22Rv1 (cell line): ENCODE measurements at regions not wholly inside any gene's neighbourhood (a gene's known extent, or its start where the extent isn't known, plus 50 kb on each side); places are given as distances from the start of the nearest gene placed in this dataset.

Experiments
- H3K27ac ChIP-seq: fragments of 450-650 bp; 2 replicates; pipeline ENCODE4 v1.5.1; 2017
- ZFX ChIP-seq: fragments of 450-650 bp; IDR thresholded peaks from 2 replicates; pipeline ENCODE4 v1.6.1; 2017; ENCODE audit warnings: antibody characterized with exemption, borderline replicate concordance
- TF ChIP-seq, protein P1 (sequence below): fragments of 450-650 bp; IDR thresholded peaks from 2 replicates; pipeline ENCODE4 v1.5.1; 2017; ENCODE audit warnings: mild to moderate bottlenecking

DNA sequence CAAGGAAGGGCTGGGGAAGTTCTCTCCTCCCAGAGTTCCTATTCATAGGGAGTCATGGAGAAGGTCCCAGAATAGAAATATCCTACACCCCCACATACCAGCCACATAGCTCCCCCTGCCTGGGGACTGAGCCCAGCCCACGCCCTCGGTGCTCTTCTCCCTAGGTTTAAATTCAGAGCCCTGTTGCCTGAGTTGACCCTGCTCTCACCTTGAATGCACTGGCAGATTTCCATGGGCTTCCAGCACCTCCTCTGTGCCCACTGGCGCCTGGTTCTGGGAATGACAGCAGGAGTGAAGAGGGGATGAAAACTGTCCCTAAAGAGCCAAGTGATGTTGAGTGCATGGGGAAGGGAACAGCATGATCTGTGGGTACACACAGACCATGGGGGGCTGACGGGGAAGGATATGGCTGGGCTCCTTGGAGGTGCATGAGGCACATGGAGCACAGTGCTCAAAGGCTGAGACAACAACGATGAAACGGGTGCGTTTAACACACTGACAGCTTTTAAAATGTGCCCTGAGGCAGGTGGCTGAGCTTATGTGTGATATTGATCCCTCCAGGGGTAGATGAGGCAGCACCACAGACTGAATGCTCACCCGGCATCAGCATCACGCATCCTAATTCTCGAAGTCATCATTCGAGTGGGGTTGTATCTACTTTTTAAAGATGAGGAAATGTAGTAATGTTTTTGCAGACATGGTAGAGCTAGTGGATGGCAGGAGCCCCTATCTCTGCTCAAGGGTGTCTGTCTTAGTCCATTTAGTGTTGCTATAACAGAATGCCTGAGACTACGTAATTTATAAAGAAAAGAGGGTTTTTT lies 53.7 kb upstream of the IGFBP3 start:
- no peak overlapping the region for H3K27ac ChIP-seq
- TF ChIP-seq, protein P1, sequence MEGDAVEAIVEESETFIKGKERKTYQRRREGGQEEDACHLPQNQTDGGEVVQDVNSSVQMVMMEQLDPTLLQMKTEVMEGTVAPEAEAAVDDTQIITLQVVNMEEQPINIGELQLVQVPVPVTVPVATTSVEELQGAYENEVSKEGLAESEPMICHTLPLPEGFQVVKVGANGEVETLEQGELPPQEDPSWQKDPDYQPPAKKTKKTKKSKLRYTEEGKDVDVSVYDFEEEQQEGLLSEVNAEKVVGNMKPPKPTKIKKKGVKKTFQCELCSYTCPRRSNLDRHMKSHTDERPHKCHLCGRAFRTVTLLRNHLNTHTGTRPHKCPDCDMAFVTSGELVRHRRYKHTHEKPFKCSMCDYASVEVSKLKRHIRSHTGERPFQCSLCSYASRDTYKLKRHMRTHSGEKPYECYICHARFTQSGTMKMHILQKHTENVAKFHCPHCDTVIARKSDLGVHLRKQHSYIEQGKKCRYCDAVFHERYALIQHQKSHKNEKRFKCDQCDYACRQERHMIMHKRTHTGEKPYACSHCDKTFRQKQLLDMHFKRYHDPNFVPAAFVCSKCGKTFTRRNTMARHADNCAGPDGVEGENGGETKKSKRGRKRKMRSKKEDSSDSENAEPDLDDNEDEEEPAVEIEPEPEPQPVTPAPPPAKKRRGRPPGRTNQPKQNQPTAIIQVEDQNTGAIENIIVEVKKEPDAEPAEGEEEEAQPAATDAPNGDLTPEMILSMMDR: no peak
- TF ChIP-seq ZFX: no peak

DNA sequence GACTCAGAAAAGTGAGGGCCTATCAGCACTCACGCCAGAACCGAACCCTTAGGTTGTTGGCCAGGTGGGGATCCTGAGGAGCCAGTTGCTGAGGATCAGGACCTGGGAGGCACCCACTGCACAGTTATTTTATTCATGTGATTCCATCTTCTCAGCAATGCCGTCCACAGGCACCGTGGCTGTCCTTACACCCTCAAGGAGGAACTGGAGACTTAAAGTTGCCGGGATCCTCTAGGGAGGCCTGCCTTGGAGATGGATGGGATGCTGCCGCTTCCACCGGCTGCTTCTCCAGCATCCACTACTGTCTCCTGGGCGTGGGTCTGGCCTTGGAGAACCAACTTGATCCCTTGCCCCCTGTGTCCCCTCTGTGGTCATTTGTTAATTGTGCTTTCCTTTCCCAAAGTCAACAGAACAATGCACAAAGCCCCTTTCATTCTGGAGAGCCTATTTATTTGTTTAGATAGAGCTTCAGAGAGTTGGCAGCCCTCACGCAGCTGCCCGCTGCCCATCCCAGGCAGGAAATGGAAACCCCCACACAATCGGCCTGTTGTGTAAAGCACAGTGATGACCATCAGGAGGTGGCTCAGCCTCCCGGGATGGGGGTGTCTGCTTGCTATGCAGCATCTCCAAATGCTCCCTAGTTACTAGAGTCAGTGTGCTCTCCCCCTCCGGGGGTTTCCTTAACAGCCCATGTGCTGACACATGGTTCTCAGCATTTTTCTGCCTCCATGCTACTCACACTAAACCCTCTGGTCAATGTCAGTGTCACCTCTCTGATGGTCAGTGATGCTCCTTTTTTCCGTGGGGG lies 52.9 kb upstream of the IGFBP3 start:
- no peak for TF ChIP-seq ZFX
- TF ChIP-seq, protein P1: no peak
- no peak overlapping the region for H3K27ac ChIP-seq

DNA sequence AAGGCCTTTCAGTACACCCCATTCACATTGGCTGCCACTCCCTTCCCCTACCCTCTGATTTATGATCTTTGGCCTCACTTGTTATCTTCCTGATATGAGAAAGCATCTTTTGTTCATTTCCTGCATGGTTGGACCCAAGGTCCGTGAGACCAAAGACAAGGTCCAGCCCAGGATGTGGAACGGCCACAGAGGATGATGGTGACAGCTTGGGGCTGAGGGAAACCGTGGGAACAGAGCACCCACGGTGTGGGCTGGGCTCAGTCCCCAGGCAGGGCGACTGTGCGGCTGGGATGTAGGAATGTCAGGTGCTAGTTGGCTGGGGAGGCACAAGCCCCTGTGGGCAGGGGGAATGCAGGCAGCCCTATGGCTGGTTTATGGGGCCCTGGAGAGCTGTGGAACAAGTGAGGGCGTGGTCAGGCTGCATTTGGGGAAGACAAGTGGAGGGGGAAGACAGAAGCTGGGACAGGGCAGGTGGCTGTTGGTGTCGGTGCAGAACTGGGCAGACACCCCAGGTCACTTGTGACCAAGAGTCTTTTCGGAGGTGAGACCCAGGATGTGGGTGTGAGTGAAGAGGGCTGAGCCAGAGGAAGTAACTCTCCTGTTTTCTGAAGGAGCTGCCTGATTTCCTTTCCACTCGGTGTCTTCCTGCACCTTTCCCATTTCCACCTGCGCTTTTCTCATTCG lies 51.7 kb upstream of the IGFBP3 start:
- H3K27ac ChIP-seq: no peak overlapping the region
- no peak for TF ChIP-seq ZFX
- TF ChIP-seq, protein P1: no peak

DNA sequence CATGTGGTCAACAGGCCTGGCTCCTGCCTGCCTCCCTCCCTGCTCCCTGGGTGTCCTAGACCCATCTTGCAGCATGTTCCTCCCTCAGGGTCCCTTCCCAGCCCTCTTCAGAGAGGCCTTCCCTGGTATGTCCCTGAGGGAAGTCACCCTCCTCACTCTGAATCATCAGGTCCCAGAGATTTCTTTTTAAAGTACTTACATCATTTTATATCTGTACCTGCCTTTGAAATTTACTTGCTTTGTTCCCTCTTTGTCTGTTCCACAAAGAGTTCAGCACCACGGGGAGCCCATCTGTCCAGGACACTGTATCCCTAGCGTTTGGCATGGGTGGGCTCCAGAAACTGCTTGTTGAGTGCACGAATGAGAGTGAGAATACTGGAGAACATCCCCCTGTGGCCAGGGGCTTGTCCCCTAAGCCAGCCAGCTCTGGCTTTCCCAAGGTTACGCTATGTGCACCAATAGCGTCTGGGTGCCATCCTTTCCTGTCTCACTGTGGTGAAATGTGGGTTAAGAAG lies 50.6 kb upstream of the IGFBP3 start:
- no peak overlapping the region for H3K27ac ChIP-seq
- no peak for TF ChIP-seq ZFX

DNA sequence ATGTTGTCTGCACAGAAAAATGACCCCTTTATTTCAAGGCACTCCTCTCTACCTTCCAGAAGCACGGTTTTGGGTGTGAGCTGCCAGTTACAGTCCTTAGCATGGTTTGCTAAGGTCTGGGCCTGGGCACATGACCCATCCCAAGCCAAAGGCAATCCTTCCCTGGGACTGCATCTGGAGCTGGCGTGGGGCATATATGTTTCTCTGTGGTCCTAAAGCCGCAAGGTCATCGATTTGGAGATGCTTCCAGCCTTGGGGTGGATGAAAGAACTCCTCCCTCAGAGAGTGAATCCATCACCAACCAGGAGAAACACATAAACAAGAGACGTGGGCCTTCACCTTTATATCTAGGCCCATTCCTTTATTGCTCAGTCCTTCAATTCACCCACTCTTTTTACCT lies 50.1 kb upstream of the IGFBP3 start:
- TF ChIP-seq, protein P1: no peak
- no peak for TF ChIP-seq ZFX
- no peak overlapping the region for H3K27ac ChIP-seq
